PC-9 (cell line): ENCODE measurements at regions not wholly inside any gene's neighbourhood (a gene's known extent, or its start where the extent isn't known, plus 50 kb on each side); places are given as distances from the start of the nearest gene placed in this dataset.

Experiments used
- EZH2 ChIP-seq: fragments of 200-600 bp; sonication (generic); IDR thresholded peaks from 2 replicates; pipeline ENCODE4 v1.8.0; 2017; ENCODE audit warnings: antibody characterized with exemption, low read depth
- TF ChIP-seq, protein P1 (sequence below): fragments of 200-600 bp; sonication (generic); conservative IDR thresholded peaks from 2 replicates; pipeline ENCODE4 v1.6.1; 2017; ENCODE audit warnings: mixed run types, antibody characterized with exemption, mild to moderate bottlenecking, moderate library complexity

DNA sequence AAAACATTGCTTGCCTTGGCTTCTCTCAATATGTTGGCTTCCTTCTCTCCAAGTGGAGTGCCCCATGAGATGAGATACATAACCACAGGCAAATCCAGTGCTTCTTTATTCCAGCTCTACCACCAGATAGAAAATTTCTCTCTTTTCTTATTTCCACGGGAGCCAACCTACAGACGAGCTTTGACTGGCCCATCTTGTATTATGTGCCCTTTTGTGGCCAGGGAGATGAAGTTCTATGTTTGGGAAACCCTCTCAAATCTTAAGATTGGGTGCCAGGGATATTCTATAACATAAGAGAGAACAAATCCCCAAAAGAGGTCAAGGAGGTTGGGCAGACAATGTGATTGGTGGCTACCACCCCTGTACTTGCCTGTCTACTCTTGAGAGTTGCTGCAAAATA lies 351.8 kb downstream of the ZNF326 start:
- TF ChIP-seq, protein P1, sequence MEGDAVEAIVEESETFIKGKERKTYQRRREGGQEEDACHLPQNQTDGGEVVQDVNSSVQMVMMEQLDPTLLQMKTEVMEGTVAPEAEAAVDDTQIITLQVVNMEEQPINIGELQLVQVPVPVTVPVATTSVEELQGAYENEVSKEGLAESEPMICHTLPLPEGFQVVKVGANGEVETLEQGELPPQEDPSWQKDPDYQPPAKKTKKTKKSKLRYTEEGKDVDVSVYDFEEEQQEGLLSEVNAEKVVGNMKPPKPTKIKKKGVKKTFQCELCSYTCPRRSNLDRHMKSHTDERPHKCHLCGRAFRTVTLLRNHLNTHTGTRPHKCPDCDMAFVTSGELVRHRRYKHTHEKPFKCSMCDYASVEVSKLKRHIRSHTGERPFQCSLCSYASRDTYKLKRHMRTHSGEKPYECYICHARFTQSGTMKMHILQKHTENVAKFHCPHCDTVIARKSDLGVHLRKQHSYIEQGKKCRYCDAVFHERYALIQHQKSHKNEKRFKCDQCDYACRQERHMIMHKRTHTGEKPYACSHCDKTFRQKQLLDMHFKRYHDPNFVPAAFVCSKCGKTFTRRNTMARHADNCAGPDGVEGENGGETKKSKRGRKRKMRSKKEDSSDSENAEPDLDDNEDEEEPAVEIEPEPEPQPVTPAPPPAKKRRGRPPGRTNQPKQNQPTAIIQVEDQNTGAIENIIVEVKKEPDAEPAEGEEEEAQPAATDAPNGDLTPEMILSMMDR = no peak
- TF ChIP-seq EZH2 = no peak
